SK-N-MC (cell line): ENCODE measurements at regions not wholly inside any gene's neighbourhood (a gene's known extent, or its start where the extent isn't known, plus 50 kb on each side); places are given as distances from the start of the nearest gene placed in this dataset.

Source experiments
- EZH2 ChIP-seq: fragments of 200-600 bp; sonication (generic); IDR thresholded peaks from one replicate; pipeline ENCODE4 v1.6.1; 2017; ENCODE audit warnings: antibody characterized with exemption
- POLR2AphosphoS5 ChIP-seq: IDR thresholded peaks from 2 replicates; pipeline ENCODE4 v1.6.1; 2012; ENCODE audit warnings: mild to moderate bottlenecking, low read depth, low read length, borderline replicate concordance

- TF ChIP-seq POLR2AphosphoS5 = no peak
- TF ChIP-seq EZH2 = no peak
Observed at GRCh38 chr5:2472670-2473069, 278.8 kb downstream of the IRX2 start.
